Kidney capillary endothelial cell (primary cell): ENCODE measurements at regions not wholly inside any gene's neighbourhood (a gene's known extent, or its start where the extent isn't known, plus 50 kb on each side); places are given as distances from the start of the nearest gene placed in this dataset.

Experiments
- DNase-seq: peaks from one replicate; pipeline ENCODE4 v3.0.0-alpha.2; 2018; ENCODE audit warnings: low spot score

- no peak for DNase-seq
Observed at GRCh38 chr15:59953392-59953883, 50.7 kb upstream of the FOXB1 start.

GRCh38 chr15:59952960-59953359 is 51.2 kb upstream of the FOXB1 start:
- DNase-seq: no peak

- DNase-seq: no peak
Observed at GRCh38 chr15:59950603-59951388, 53.3 kb upstream of the FOXB1 start.

GRCh38 chr15:59948924-59949613 is 55.0 kb upstream of the FOXB1 start:
- DNase-seq: no peak

GRCh38 chr15:59946084-59946483 is 58.0 kb upstream of the FOXB1 start:
- no peak for DNase-seq

- DNase-seq: no peak
Observed at GRCh38 chr15:59945036-59945435, 59.1 kb upstream of the FOXB1 start.

- DNase-seq: no peak
Observed at GRCh38 chr15:59941612-59942011, 62.5 kb upstream of the FOXB1 start.

- DNase-seq: no peak
Observed at GRCh38 chr15:59940928-59941327, 63.2 kb upstream of the FOXB1 start.

GRCh38 chr15:59940456-59940855 is 63.7 kb upstream of the FOXB1 start:
- no peak for DNase-seq

GRCh38 chr15:59936741-59937140 is 67.4 kb upstream of the FOXB1 start:
- DNase-seq: no peak

- no peak for DNase-seq
Observed at GRCh38 chr15:59933607-59934006, 70.5 kb upstream of the FOXB1 start.

GRCh38 chr15:59931646-59932261 is 72.4 kb upstream of the FOXB1 start:
- no peak for DNase-seq

- no peak for DNase-seq
Observed at GRCh38 chr15:59924812-59925522, 79.1 kb upstream of the FOXB1 start.

- no peak for DNase-seq
Observed at GRCh38 chr15:59924096-59924495, 80.0 kb upstream of the FOXB1 start.

- no peak for DNase-seq
Observed at GRCh38 chr15:59923508-59923907, 80.6 kb upstream of the FOXB1 start.

- DNase-seq: peak; percentile 7
Observed at GRCh38 chr15:59918994-59919951, 84.8 kb upstream of the FOXB1 start.

GRCh38 chr15:59917504-59918157 is 86.5 kb upstream of the FOXB1 start:
- peak; percentile 17 for DNase-seq

GRCh38 chr15:59906046-59906445 is 98.1 kb upstream of the FOXB1 start:
- no peak for DNase-seq

GRCh38 chr15:59905176-59905575 is 98.9 kb upstream of the FOXB1 start:
- DNase-seq: no peak

GRCh38 chr15:59904450-59905135 is 99.5 kb upstream of the FOXB1 start:
- no peak for DNase-seq
